ENCODE measurements at regions not wholly inside any gene's neighbourhood (a gene's known extent, or its start where the extent isn't known, plus 50 kb on each side); places are given as distances from the start of the nearest gene placed in this dataset.
"Not testable (repeated sequence)": the region's sequence is repeated elsewhere in the genome, so short reads cannot be mapped to it uniquely, and the experiment has no call there.

GRCh38 chr4:128649161-128649560 is 160.3 kb upstream of the JADE1 start:
- DNase-seq (ENCODE audit: low read depth in 2 of 2): no peak

DNA sequence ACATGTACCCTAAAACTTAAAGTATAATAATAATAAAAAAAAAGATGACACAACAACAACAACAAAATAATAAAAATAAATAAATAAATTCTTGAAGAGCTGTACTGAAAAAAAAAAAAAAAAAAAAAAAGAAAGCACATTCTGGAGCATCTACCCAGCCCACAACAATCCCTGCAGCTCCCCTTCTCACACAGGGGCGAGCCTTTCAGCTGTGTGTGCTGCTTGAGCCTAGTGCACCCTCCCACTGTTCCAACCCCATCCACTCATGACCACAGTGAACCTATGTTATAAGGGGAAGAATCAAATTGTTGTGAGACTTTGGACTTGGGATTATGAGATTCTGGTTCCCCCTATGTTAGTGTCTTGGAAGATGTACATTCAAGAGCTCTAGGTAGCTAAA is 161.5 kb upstream of the JADE1 start:
- no peak for DNase-seq (ENCODE audit: low read depth in 2 of 2)

GRCh38 chr4:128646893-128647292 is 162.6 kb upstream of the JADE1 start:
- not testable (repeated sequence) for DNase-seq (ENCODE audit: low read depth in 2 of 2)

DNA sequence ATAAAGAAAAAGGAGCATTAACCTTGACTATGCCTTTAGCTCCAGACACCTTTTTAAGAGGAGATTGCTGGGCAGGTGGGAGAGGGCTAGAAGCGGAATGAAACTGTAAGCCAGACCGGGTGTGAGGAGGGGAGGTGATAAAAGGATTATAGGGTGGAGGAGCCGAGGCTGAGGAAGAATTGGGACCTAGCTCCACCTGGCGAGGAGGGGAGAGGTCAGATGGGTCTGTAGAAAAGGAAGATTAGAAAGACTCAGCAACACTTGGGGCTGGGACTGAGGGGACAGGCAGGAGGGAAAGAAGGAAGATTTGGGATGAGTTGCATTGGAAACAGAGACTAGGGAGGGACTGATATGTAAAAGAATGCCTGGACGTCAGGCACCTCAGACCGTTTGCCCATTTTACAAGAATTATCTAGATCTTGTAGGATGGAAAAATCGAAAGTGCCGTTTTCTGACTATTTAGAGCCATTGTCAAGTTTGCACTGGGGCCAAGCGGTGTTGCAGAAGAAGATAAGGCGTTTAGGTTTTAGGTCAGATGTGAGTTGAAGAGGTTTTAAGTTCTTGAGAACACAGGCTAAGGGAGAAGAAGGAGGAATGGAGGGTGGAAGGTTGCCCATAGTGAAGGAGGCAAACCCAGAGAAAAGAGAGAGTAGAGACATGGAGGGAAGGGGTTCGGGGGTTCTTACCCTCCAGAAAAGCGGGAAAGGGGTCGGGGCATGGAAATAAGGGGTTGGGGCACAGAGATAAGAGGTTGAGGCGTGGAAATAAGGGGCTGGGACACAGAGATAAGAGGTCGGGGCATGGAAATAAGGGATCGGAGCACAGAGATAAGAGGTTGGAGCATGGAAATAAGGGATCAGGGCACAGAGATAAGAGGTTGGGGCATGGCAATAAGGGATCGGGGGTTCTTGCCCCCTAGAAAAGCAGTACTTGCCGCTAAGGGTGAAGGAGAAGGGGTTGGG is 164.5 kb upstream of the JADE1 start:
- DNase-seq (ENCODE audit: low read depth in 2 of 2): not testable (repeated sequence)

DNA sequence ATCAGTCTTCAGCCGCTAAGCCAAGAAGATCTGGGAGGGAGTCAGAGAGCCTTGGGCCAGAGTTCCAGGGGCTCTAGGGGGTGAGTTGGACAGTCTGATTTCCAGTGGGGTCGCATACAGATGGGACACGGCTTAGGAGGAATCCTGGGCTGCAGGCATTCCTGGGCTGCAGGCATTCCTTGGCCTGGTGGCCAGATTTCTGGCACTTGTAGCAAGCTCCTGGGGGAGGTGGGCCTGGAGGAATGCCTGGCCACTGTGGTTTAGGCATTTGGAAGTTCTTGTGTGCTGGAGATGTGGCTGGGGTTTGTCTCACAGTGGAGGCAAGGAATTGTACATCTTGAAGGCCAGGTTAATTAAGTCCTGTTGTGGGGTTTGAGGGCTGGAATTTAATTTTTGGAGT is 165.4 kb upstream of the JADE1 start:
- DNase-seq (ENCODE audit: low read depth in 2 of 2): not testable (repeated sequence)

GRCh38 chr4:128641566-128641965 is 167.9 kb upstream of the JADE1 start:
- not testable (repeated sequence) for DNase-seq (ENCODE audit: low read depth in 2 of 2)

DNA sequence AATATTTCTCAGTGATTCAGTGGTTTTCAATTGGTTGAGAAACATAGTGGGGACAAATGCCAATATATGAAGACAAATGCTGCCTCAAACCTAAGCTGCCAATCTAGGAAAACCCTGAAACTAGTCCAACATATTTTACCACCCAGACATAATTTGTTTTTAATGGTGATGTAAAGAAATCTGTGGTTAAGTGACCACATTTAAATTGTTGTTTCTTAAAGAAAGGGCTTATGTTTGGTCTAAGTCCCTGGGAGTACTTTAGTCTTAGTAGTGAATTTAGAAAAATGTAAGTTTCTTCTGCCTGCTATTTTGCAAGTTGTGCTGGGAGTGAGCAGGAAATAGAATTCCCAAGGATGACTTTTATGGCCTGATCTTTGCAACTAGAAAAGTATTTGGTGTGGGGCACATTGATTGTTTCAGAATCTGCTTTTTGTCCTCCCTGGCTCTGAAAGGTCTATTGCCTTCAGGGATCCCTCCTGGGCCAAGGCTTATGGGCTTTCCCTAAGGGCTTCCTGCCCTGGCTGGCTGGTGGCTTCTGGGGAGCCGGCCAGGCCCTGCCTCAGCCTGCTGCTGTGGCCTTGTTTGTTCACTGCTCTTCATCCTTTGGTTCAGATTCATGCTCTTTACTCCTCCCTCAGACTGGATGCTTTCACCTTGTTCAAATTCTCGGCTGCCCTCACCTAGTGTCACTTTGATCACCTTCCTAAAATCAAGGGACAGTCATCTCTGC is 169.8 kb upstream of the JADE1 start:
- DNase-seq (ENCODE audit: low read depth in 2 of 2): no peak

DNA sequence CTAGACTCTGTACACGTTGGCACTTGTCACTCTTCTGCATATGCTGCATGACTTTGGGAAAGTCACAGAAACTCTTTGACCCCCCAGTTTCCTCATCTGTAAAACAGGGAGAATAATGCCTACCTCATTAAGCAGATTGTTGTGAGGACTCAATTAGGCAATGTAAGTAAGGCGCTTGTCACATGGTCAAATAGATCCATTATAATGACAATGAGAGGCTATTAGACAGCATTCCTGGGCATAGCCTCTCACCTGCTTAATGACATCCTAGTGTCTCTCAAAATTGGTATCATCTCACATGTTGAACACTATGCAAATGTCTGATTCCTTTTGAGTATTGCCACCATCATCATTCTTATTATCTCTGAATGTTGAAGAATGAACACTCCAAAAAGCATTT is 172.6 kb upstream of the JADE1 start:
- DNase-seq (ENCODE audit: low read depth in 2 of 2): no peak

- no peak for DNase-seq (ENCODE audit: low read depth in 2 of 2)
Measured at GRCh38 chr4:128635955-128636560, 173.4 kb upstream of the JADE1 start.

GRCh38 chr4:128635141-128635954 is 174.2 kb upstream of the JADE1 start:
- DNase-seq (ENCODE audit: low read depth in 2 of 2): no peak

GRCh38 chr4:128633067-128633466 is 176.4 kb upstream of the JADE1 start:
- DNase-seq (ENCODE audit: low read depth in 2 of 2): no peak

DNA sequence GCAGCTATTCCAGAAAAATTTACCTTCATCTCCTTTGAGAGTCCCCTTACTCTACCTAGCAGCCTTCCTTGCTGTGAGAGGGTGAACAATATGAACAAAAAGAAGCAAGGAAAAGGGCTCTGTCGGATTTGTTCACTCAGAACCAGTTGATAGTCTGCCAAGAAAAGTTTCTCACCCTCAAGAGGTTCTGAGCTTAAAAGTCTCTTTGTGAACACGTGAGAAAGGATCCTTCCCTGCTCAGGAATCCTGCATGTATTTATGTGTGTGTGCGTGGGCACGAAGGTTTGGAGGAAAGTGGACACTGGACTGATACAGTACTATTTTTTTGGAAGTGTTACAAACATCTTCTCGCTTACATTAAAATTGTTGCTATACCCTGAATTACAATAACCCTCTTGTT is 178.6 kb upstream of the JADE1 start:
- no peak for DNase-seq (ENCODE audit: low read depth in 2 of 2)

DNA sequence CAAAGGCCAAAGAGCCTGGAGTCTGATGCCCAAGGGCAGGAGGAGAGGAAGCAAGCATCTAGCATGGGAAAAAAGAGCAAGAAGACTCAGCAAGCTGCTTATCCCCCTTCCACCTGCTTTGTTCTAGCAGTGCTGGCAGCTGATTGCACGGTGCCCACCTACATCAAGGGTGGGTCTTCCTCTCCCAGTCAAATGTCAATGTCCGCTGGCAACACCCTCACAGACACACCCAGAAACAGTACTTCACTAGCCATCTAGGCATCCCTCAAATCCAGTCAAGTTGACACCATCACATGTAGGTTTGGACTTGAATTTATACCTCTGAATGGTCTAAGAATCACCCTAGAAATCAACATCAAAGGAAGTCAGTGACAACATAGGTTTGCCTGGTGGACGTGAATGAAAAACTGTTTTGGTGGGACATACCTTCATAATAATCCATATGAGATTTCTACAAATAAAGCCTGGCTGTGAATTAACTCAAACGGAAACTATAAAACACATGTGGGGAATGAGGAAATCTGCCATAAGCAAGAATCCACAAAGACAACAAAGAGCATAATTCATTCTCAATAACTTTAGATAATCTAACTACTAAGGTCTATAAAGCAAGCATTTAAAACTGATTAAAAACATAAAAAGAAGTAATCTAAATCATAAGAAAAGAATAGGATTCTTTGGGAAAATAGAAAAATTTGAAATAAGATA is 185.8 kb upstream of the JADE1 start:
- DNase-seq (ENCODE audit: low read depth in 2 of 2): no peak

- DNase-seq (ENCODE audit: low read depth in 2 of 2): not testable (repeated sequence)
Measured at GRCh38 chr4:128620279-128620965, 189.1 kb upstream of the JADE1 start.

- no peak for DNase-seq (ENCODE audit: low read depth in 2 of 2)
Measured at GRCh38 chr4:128615197-128615596, 194.3 kb upstream of the JADE1 start.

DNA sequence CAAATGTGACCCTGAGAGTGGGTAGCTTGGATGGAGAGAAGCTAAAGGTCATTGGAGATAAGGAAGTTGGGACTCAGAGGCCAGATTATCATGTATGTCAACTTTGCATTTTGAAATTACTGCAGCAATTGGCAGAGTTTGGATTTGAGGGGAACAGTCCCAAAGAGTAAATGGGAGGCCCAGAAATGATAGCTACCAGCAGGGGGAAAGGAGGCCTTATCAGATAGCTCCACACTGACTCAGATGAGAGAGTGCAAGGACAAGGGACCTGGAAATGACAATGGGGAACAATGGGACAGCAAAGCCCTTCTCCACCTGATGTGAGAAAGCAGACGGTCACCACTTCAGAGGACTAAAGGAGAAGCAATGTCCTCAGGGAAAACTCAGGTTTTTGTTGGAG is 201.5 kb upstream of the JADE1 start:
- no peak for DNase-seq (ENCODE audit: low read depth in 2 of 2)

- DNase-seq (ENCODE audit: low read depth in 2 of 2): no peak
Measured at GRCh38 chr4:128606173-128606572, 203.3 kb upstream of the JADE1 start.

GRCh38 chr4:128604840-128605239 is 204.7 kb upstream of the JADE1 start:
- no peak for DNase-seq (ENCODE audit: low read depth in 2 of 2)

DNA sequence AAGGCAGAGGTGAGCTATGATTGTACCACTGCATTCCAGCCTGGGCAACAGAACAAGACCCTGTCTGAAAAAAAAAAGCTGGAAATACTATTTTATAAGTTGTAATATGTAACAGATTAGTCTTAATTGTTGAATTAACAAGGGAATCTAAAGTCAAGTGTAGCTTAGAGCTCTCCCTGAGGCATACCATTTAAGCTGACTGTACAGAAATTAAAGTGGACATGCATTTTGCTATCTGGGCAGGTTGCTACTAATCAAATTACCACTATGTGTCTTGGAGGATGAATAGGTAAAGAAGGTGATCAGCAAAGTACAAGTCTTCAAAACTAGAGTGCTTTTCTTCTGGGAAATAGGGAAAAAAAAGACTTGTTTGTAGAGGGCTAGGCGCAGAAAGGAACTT is 205.3 kb upstream of the JADE1 start:
- no peak for DNase-seq (ENCODE audit: low read depth in 2 of 2)

- no peak for DNase-seq (ENCODE audit: low read depth in 2 of 2)
Measured at GRCh38 chr4:128603081-128603480, 206.4 kb upstream of the JADE1 start.
